Hepatocyte (in vitro differentiated cells): ENCODE measurements at regions not wholly inside any gene's neighbourhood (a gene's known extent, or its start where the extent isn't known, plus 50 kb on each side); places are given as distances from the start of the nearest gene placed in this dataset.

Experiments used
- DNase-seq: peaks from one replicate; pipeline ENCODE4 v3.0.0-alpha.2; 2016; ENCODE audit warnings: low spot score
- H2AFZ ChIP-seq: fragments of 200-600 bp; sonication (generic); 2 replicates; pipeline ENCODE4 v1.6.0; 2016; ENCODE audit warnings: antibody characterized with exemption, mild to moderate bottlenecking
- H3K27ac ChIP-seq: fragments of 200-600 bp; sonication (generic); 2 replicates; pipeline ENCODE4 v1.5.1; 2016; ENCODE audit warnings: mild to moderate bottlenecking
- H3K27me3 ChIP-seq: fragments of 200-600 bp; sonication (generic); 2 replicates; pipeline ENCODE4 v1.6.1; 2016
- H3K36me3 ChIP-seq: fragments of 200-600 bp; sonication (generic); replicated peaks from 2 replicates; pipeline ENCODE4 v1.5.1; 2016; ENCODE audit warnings: low read depth; ENCODE audit not compliant: insufficient read depth
- H3K4me1 ChIP-seq: fragments of 200-600 bp; sonication (generic); 2 replicates; pipeline ENCODE4 v1.5.1; 2016; ENCODE audit warnings: mild to moderate bottlenecking, moderate library complexity; ENCODE audit not compliant: insufficient read depth
- H3K4me2 ChIP-seq: fragments of 200-600 bp; sonication (generic); 2 replicates; pipeline ENCODE4 v1.6.0; 2016
- H3K4me3 ChIP-seq: fragments of 200-600 bp; sonication (generic); 2 replicates; pipeline ENCODE4 v1.5.1; 2016; ENCODE audit warnings: mild to moderate bottlenecking
- H3K79me2 ChIP-seq: fragments of 200-600 bp; sonication (generic); 2 replicates; pipeline ENCODE4 v1.6.0; 2017; ENCODE audit warnings: mild to moderate bottlenecking
- H3K9me2 ChIP-seq: fragments of 200-600 bp; sonication (generic); replicated peaks from 2 replicates; pipeline ENCODE4 v1.6.0; 2017; ENCODE audit warnings: mild to moderate bottlenecking; ENCODE audit not compliant: insufficient read depth
- H3K9me3 ChIP-seq: fragments of 200-600 bp; sonication (generic); 2 replicates; pipeline ENCODE4 v1.5.1; 2016; ENCODE audit warnings: low read depth, mild to moderate bottlenecking
- H4K20me1 ChIP-seq: fragments of 200-600 bp; sonication (generic); 2 replicates; pipeline ENCODE4 v1.6.0; 2016; ENCODE audit warnings: mild to moderate bottlenecking; ENCODE audit not compliant: insufficient read depth, poor library complexity, severe bottlenecking
- EZH2 ChIP-seq: fragments of 200-600 bp; sonication (generic); IDR thresholded peaks from 2 replicates; pipeline ENCODE4 v1.6.1; 2016; ENCODE audit warnings: antibody characterized with exemption, mild to moderate bottlenecking, borderline replicate concordance
- EZH2phosphoT487 ChIP-seq: fragments of 200-600 bp; sonication (generic); IDR thresholded peaks from one replicate; pipeline ENCODE4 v1.6.1; 2018; ENCODE audit warnings: antibody characterized with exemption, mild to moderate bottlenecking, low read depth, moderate library complexity; ENCODE audit not compliant: unreplicated experiment, severe bottlenecking
- WGBS: methylation state at CpG from one replicate; pipeline ENCODE4 v1.1.6; 2016; ENCODE audit warnings: low lambda C conversion rate; ENCODE audit errors: missing lambda C conversion rate; 5-methylcytosine and 5-hydroxymethylcytosine counted together
- TF ChIP-seq, protein P1 (sequence below): fragments of 200-600 bp; sonication (generic); IDR thresholded peaks from 2 replicates; pipeline ENCODE4 v1.5.1; 2016; ENCODE audit warnings: antibody characterized with exemption, mild to moderate bottlenecking; ENCODE audit not compliant: poor library complexity

DNA sequence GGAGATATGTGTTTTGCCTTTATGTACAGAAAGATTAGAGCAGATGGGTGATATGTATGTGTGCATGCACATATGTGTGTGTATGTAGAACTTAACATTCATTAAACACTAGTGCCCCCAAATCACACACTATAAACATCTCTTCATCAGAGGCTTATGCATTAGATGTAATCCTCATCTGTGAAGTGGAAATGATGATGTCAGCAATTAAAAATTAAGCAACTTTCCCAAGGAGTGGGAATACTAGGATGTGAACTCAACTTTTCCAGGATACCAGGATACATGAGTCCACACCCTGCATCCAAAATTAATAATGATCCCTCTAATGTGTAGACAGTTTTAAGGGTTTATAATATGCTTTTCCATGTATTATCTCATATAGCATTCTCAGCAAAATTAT, 127.7 kb upstream of the ADAMTS18 start:
- Histone ChIP-seq H3K79me2 (no peaks in the 10 kb centered on the region), H2AFZ (no peak overlapping the region), H3K9me2 (no peaks in the 10 kb centered on the region), H3K4me2 (no peak overlapping the region), H3K4me3 (no peak overlapping the region), H3K4me1 (no peaks in the 10 kb centered on the region), H3K9me3 (no peaks in the 10 kb centered on the region), H4K20me1 (no peaks in the 10 kb centered on the region), H3K36me3 (no peaks in the 10 kb centered on the region), H3K27me3 (no peaks in the 10 kb centered on the region), H3K27ac (no peak overlapping the region)
- no peak for DNase-seq
- TF ChIP-seq EZH2phosphoT487 (no peak), EZH2 (no peak)
- TF ChIP-seq, protein P1, sequence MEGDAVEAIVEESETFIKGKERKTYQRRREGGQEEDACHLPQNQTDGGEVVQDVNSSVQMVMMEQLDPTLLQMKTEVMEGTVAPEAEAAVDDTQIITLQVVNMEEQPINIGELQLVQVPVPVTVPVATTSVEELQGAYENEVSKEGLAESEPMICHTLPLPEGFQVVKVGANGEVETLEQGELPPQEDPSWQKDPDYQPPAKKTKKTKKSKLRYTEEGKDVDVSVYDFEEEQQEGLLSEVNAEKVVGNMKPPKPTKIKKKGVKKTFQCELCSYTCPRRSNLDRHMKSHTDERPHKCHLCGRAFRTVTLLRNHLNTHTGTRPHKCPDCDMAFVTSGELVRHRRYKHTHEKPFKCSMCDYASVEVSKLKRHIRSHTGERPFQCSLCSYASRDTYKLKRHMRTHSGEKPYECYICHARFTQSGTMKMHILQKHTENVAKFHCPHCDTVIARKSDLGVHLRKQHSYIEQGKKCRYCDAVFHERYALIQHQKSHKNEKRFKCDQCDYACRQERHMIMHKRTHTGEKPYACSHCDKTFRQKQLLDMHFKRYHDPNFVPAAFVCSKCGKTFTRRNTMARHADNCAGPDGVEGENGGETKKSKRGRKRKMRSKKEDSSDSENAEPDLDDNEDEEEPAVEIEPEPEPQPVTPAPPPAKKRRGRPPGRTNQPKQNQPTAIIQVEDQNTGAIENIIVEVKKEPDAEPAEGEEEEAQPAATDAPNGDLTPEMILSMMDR = no peak

DNA sequence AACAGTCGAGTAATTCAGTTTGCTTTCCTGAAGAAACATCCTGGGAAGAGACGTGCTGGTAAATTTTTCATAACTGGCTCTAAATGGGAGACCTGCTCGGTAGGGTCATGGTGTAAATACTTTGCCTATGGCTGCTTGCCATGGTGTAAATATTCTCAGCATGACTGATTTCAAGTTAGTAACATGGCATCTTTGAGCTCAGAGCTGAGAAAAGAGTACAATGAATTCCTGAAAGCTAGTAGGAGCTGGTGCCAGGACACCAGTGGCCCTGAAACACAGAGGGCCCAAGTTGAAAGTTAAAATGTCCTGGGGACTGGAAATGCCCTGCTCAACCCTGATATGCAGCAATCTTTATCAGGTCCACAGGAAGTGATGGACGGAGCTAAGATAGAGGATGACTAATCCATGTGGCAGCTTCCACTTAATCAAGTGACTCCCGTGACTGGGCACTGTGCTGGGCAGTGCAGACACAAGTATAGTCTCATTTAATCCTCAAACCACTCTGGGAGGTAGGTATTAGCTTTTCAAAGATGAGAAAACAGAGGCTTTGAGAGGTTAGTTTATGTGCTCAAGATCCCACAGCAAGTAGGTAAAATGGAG, 130.1 kb upstream of the ADAMTS18 start:
- H4K20me1 ChIP-seq = no peaks in the 10 kb centered on the region
- no peaks in the 10 kb centered on the region for H3K9me3 ChIP-seq
- H3K79me2 ChIP-seq = no peaks in the 10 kb centered on the region
- TF ChIP-seq EZH2 = no peak
- no peak for TF ChIP-seq EZH2phosphoT487
- TF ChIP-seq, protein P1 = no peak
- no peaks in the 10 kb centered on the region for H3K36me3 ChIP-seq
- no peaks in the 10 kb centered on the region for H3K9me2 ChIP-seq
- no peak overlapping the region for H2AFZ ChIP-seq
- H3K4me3 ChIP-seq = no peak overlapping the region
- DNase-seq = no peak
- H3K27ac ChIP-seq = no peak overlapping the region
- 61% methylated on average over 5 of the region's 5 CpGs for WGBS
- peaks cover 9% of the 10 kb centered on the region for H3K27me3 ChIP-seq
- no peaks in the 10 kb centered on the region for H3K4me1 ChIP-seq
- H3K4me2 ChIP-seq = no peak overlapping the region

DNA sequence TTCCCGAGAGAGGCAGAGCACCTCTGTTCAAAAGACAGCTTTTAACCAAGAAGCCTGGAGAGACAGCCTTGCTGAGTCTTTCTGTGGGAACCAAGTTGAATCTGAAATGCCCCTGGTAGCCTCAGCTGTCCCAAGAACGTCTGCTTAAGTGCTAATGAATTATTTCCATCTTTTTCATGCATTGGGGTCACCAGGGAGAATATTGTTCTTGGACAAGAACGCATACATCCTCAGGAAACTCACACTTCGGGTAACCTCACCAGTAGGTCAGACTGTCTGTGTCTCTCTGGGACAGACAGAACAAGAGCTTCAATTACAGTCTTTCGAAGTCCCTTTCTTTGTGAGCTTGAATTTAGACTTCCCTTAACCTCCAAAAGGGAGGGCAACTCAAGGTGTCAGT, 134.6 kb upstream of the ADAMTS18 start:
- Histone ChIP-seq H3K9me3 (no peaks in the 10 kb centered on the region), H3K4me1 (no peaks in the 10 kb centered on the region), H3K27me3 (peaks cover 20% of the 10 kb centered on the region), H3K27ac (no peak overlapping the region), H4K20me1 (no peaks in the 10 kb centered on the region), H3K4me3 (no peak overlapping the region), H3K9me2 (no peaks in the 10 kb centered on the region), H3K79me2 (no peaks in the 10 kb centered on the region), H3K36me3 (no peaks in the 10 kb centered on the region), H3K4me2 (no peak overlapping the region), H2AFZ (no peak overlapping the region)
- DNase-seq = no peak
- 54% methylated on average over 5 of the region's 5 CpGs for WGBS
- TF ChIP-seq EZH2 (no peak), EZH2phosphoT487 (no peak)
- TF ChIP-seq, protein P1 = no peak

DNA sequence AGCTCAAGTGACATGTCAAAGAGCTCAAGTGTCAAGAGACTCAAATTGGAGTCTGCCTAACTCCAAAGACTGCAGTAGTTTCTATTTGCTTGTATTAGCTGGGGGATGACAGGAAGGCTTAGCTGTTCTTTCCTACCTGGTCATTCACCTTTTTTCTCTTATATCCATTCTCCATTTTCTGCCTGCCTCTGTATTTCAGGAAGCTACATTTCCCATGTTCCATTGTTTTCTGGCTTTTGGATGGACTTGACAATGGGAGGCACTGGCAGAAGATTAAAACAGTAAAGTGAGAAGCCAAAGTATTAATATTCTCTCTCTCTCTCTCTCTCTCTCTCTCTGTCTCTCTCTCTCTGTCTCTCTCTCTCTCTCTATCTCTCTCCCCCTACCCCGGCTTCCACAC, 135.7 kb upstream of the ADAMTS18 start:
- H3K4me1 ChIP-seq = no peaks in the 10 kb centered on the region
- no peaks in the 10 kb centered on the region for H3K36me3 ChIP-seq
- no peak overlapping the region for H2AFZ ChIP-seq
- WGBS = 100% methylated on average over 1 of the region's 1 CpG
- H3K79me2 ChIP-seq = no peaks in the 10 kb centered on the region
- H3K27me3 ChIP-seq = peaks cover 20% of the 10 kb centered on the region
- no peaks in the 10 kb centered on the region for H4K20me1 ChIP-seq
- H3K27ac ChIP-seq = no peak overlapping the region
- no peak overlapping the region for H3K4me3 ChIP-seq
- no peak overlapping the region for H3K4me2 ChIP-seq
- DNase-seq = no peak
- H3K9me3 ChIP-seq = no peaks in the 10 kb centered on the region
- TF ChIP-seq EZH2 = no peak
- TF ChIP-seq, protein P1 = no peak
- TF ChIP-seq EZH2phosphoT487 = no peak
- H3K9me2 ChIP-seq = no peaks in the 10 kb centered on the region
